DOHH2 (cell line): ENCODE measurements at regions not wholly inside any gene's neighbourhood (a gene's known extent, or its start where the extent isn't known, plus 50 kb on each side); places are given as distances from the start of the nearest gene placed in this dataset.

Experiments used
- H3F3A ChIP-seq: fragments of 200-600 bp; sonication (generic), shearing (Covaris generic); 2 replicates; pipeline ENCODE4 v1.6.0; 2016; ENCODE audit warnings: antibody characterized with exemption, mild to moderate bottlenecking; ENCODE audit not compliant: control insufficient read depth, insufficient read depth
- H3K27ac ChIP-seq: fragments of 200-600 bp; sonication (generic); 2 replicates; pipeline ENCODE4 v1.5.1; 2014; ENCODE audit warnings: low read depth, mild to moderate bottlenecking, low read length, moderate library complexity
- H3K27me3 ChIP-seq: fragments of 200-600 bp; sonication (generic); 2 replicates; pipeline ENCODE4 v1.6.1; 2014; ENCODE audit warnings: mild to moderate bottlenecking, low read length, mixed read lengths; ENCODE audit not compliant: control insufficient read depth
- H3K36me3 ChIP-seq: fragments of 200-600 bp; sonication (generic); 2 replicates; pipeline ENCODE4 v1.6.1; 2014; ENCODE audit warnings: mild to moderate bottlenecking, low read length, moderate library complexity, mixed read lengths; ENCODE audit not compliant: control insufficient read depth
- H3K4me1 ChIP-seq: fragments of 200-600 bp; sonication (generic); 2 replicates; pipeline ENCODE4 v1.6.1; 2014; ENCODE audit warnings: mild to moderate bottlenecking, low read length, mixed read lengths; ENCODE audit not compliant: control insufficient read depth
- H3K4me2 ChIP-seq: fragments of 200-600 bp; sonication (generic); 2 replicates; pipeline ENCODE4 v1.6.0; 2014; ENCODE audit warnings: mild to moderate bottlenecking, low read length, moderate library complexity
- H3K4me3 ChIP-seq: fragments of 200-600 bp; sonication (generic); 2 replicates; pipeline ENCODE4 v1.5.1; 2014; ENCODE audit warnings: mild to moderate bottlenecking, low read length, mixed read lengths
- H3K79me2 ChIP-seq: fragments of 200-600 bp; sonication (generic); 2 replicates; pipeline ENCODE4 v1.6.1; 2014; ENCODE audit warnings: mild to moderate bottlenecking, low read length, mixed read lengths; ENCODE audit not compliant: control insufficient read depth
- H3K9me2 ChIP-seq: fragments of 200-600 bp; sonication (generic); replicated peaks from 2 replicates; pipeline ENCODE4 v1.6.1; 2014; ENCODE audit warnings: mild to moderate bottlenecking, low read length, mixed read lengths; ENCODE audit not compliant: control insufficient read depth
- H3K9me3 ChIP-seq: fragments of 200-600 bp; sonication (generic); 2 replicates; pipeline ENCODE4 v1.6.1; 2014; ENCODE audit warnings: antibody characterized with exemption, low read length, mixed read lengths; ENCODE audit not compliant: control insufficient read depth, insufficient read depth
- H4K20me1 ChIP-seq: fragments of 200-600 bp; sonication (generic); 2 replicates; pipeline ENCODE4 v1.6.0; 2014; ENCODE audit warnings: low read depth, mild to moderate bottlenecking, antibody characterized with exemption, low read length, moderate library complexity; ENCODE audit not compliant: control insufficient read depth, insufficient read depth
- CTCF ChIP-seq: fragments of 200-600 bp; sonication (generic); IDR thresholded peaks from one replicate; pipeline ENCODE4 v1.5.1; 2014; ENCODE audit warnings: antibody characterized with exemption, mild to moderate bottlenecking, low read depth, low read length; ENCODE audit not compliant: poor library complexity, severe bottlenecking
- EZH2phosphoT487 ChIP-seq: fragments of 200-600 bp; sonication (generic); IDR thresholded peaks from 2 replicates; pipeline ENCODE4 v1.6.1; 2017; ENCODE audit warnings: borderline replicate concordance, mild to moderate bottlenecking, antibody characterized with exemption, low read length, moderate library complexity, mixed read lengths

GRCh38 chr4:26228883-26229282, 91.9 kb upstream of the RBPJ start:
- Histone ChIP-seq H3K4me1 (no peaks in the 10 kb centered on the region), H4K20me1 (no peaks in the 10 kb centered on the region), H3K79me2 (no peaks in the 10 kb centered on the region), H3K4me3 (no peak overlapping the region), H3F3A (no peaks in the 10 kb centered on the region), H3K36me3 (no peaks in the 10 kb centered on the region), H3K9me3 (no peaks in the 10 kb centered on the region), H3K27ac (no peak overlapping the region), H3K9me2 (no peaks in the 10 kb centered on the region), H3K27me3 (peaks cover 5% of the 10 kb centered on the region; the same call in 1 of the 2 replicates), H3K4me2 (no peak overlapping the region)
- TF ChIP-seq EZH2phosphoT487 (no peak), CTCF (no peak)

GRCh38 chr4:26229974-26230373, 90.8 kb upstream of the RBPJ start:
- TF ChIP-seq EZH2phosphoT487 = no peak
- no peak for TF ChIP-seq CTCF
- Histone ChIP-seq H3F3A (no peaks in the 10 kb centered on the region), H3K27me3 (peaks cover 5% of the 10 kb centered on the region; the same call in 1 of the 2 replicates), H3K4me1 (no peaks in the 10 kb centered on the region), H4K20me1 (no peaks in the 10 kb centered on the region), H3K9me3 (no peaks in the 10 kb centered on the region), H3K79me2 (no peaks in the 10 kb centered on the region), H3K36me3 (no peaks in the 10 kb centered on the region), H3K27ac (no peak overlapping the region), H3K4me2 (no peak overlapping the region), H3K9me2 (no peaks in the 10 kb centered on the region), H3K4me3 (no peak overlapping the region)

- no peaks in the 10 kb centered on the region for H3K36me3 ChIP-seq
- no peak overlapping the region for H3K4me2 ChIP-seq
- no peak overlapping the region for H3K27ac ChIP-seq
- no peaks in the 10 kb centered on the region for H3K9me2 ChIP-seq
- TF ChIP-seq EZH2phosphoT487 (no peak), CTCF (no peak)
- peaks cover 11% of the 10 kb centered on the region; the same call in 1 of the 2 replicates for H3K27me3 ChIP-seq
- no peaks in the 10 kb centered on the region for H4K20me1 ChIP-seq
- no peak overlapping the region for H3K4me3 ChIP-seq
- H3F3A ChIP-seq = no peaks in the 10 kb centered on the region
- no peaks in the 10 kb centered on the region for H3K79me2 ChIP-seq
- H3K4me1 ChIP-seq = no peaks in the 10 kb centered on the region
- H3K9me3 ChIP-seq = no peaks in the 10 kb centered on the region
Observed at GRCh38 chr4:26233350-26233749, 87.5 kb upstream of the RBPJ start.

GRCh38 chr4:26235500-26235899, 85.3 kb upstream of the RBPJ start:
- no peaks in the 10 kb centered on the region for H3F3A ChIP-seq
- TF ChIP-seq CTCF = no peak
- no peaks in the 10 kb centered on the region for H3K4me1 ChIP-seq
- H3K9me2 ChIP-seq = no peaks in the 10 kb centered on the region
- H3K27me3 ChIP-seq = peaks cover 13% of the 10 kb centered on the region; the same call in 1 of the 2 replicates
- no peaks in the 10 kb centered on the region for H3K9me3 ChIP-seq
- H3K36me3 ChIP-seq = no peaks in the 10 kb centered on the region
- no peaks in the 10 kb centered on the region for H3K79me2 ChIP-seq
- no peak overlapping the region for H3K27ac ChIP-seq
- no peak overlapping the region for H3K4me3 ChIP-seq
- no peak overlapping the region for H3K4me2 ChIP-seq
- no peaks in the 10 kb centered on the region for H4K20me1 ChIP-seq
